GM12872 (cell line): ENCODE measurements at regions not wholly inside any gene's neighbourhood (a gene's known extent, or its start where the extent isn't known, plus 50 kb on each side); places are given as distances from the start of the nearest gene placed in this dataset.

ENCODE experiments used
- CTCF ChIP-seq: IDR thresholded peaks from 3 replicates; pipeline ENCODE4 v1.5.1; 2011; ENCODE audit warnings: low read depth, mild to moderate bottlenecking, low read length, moderate library complexity; ENCODE audit not compliant: insufficient read depth

- no peak for TF ChIP-seq CTCF
These were observed 438.5 kb upstream of the RGMA start for GRCh38 chr15:93527374-93528050.

- no peak for TF ChIP-seq CTCF
These were observed 435.4 kb upstream of the RGMA start for GRCh38 chr15:93524432-93524831.

GRCh38 chr15:93523481-93523880 lies 434.5 kb upstream of the RGMA start:
- no peak for TF ChIP-seq CTCF

GRCh38 chr15:93520206-93520605 lies 431.2 kb upstream of the RGMA start:
- TF ChIP-seq CTCF = no peak

GRCh38 chr15:93519599-93519998 lies 430.6 kb upstream of the RGMA start:
- no peak for TF ChIP-seq CTCF

- no peak for TF ChIP-seq CTCF
These were observed 428.2 kb upstream of the RGMA start for GRCh38 chr15:93517176-93517575.

- no peak for TF ChIP-seq CTCF
These were observed 426.4 kb upstream of the RGMA start for GRCh38 chr15:93515256-93516051.
